Neural cell (in vitro differentiated cells): ENCODE measurements at regions not wholly inside any gene's neighbourhood (a gene's known extent, or its start where the extent isn't known, plus 50 kb on each side); places are given as distances from the start of the nearest gene placed in this dataset.

Source experiments
- CTCF ChIP-seq: fragments of 450-650 bp; IDR thresholded peaks from 2 replicates; pipeline ENCODE4 v1.5.1; 2014; ENCODE audit warnings: antibody characterized with exemption, mild to moderate bottlenecking, moderate library complexity; ENCODE audit not compliant: poor library complexity, severe bottlenecking
- EZH2 ChIP-seq: fragments of 200-600, 300-800 bp; shearing (Covaris generic), sonication (generic); IDR thresholded peaks from 2 replicates; pipeline ENCODE4 v1.6.1; 2014; ENCODE audit warnings: antibody characterized with exemption, low read length, borderline replicate concordance, mild to moderate bottlenecking; ENCODE audit not compliant: insufficient read depth, poor library complexity, severe bottlenecking
- MXI1 ChIP-seq: fragments of 450-650 bp; conservative IDR thresholded peaks from 2 replicates; pipeline ENCODE4 v1.6.1; 2014; ENCODE audit warnings: antibody characterized with exemption, mild to moderate bottlenecking; ENCODE audit not compliant: poor library complexity, severe bottlenecking
- POLR2AphosphoS5 ChIP-seq: IDR thresholded peaks from 2 replicates; pipeline ENCODE4 v1.6.1; 2012
- SMC3 ChIP-seq: fragments of 450-650 bp; conservative IDR thresholded peaks from 2 replicates; pipeline ENCODE4 v1.6.1; 2014; ENCODE audit warnings: antibody characterized with exemption, mild to moderate bottlenecking, moderate library complexity; ENCODE audit not compliant: poor library complexity
- TAF1 ChIP-seq: IDR thresholded peaks from 2 replicates; pipeline ENCODE4 v1.6.1; 2012; ENCODE audit warnings: low read depth

- TF ChIP-seq CTCF (no peak), MXI1 (no peak), POLR2AphosphoS5 (no peak), SMC3 (no peak), TAF1 (no peak), EZH2 (no peak)
Measured at GRCh38 chr13:22091222-22091970, 420.5 kb downstream of the FGF9 start.
